Mucosa of descending colon (tissue), 3 donors: ENCODE measurements at regions not wholly inside any gene's neighbourhood (a gene's known extent, or its start where the extent isn't known, plus 50 kb on each side); places are given as distances from the start of the nearest gene placed in this dataset.

Source experiments
- ATAC-seq: fragments of 200-7000 bp; cut with Tn5 transposase; one replicate; pipeline ENCODE4 v1.9.1; 2020; ENCODE audit warnings: mild to moderate bottlenecking, moderate library complexity
- DNase-seq, 3 donors: peaks; one replicate each; pipeline ENCODE4 v3.0.0-alpha.2; 2020
- H3K36me3 ChIP-seq: fragments of 200-600 bp; one replicate; pipeline ENCODE4 v1.8.0; 2021; ENCODE audit warnings: low read depth, mild to moderate bottlenecking
- H3K4me1 ChIP-seq: fragments of 200-600 bp; one replicate; pipeline ENCODE4 v1.8.0; 2021; ENCODE audit warnings: low read depth, mild to moderate bottlenecking
- H3K4me3 ChIP-seq: fragments of 200-600 bp; one replicate; pipeline ENCODE4 v1.8.0; 2021; ENCODE audit warnings: mild to moderate bottlenecking
- H3K9me3 ChIP-seq: fragments of 200-600 bp; one replicate; pipeline ENCODE4 v1.8.0; 2021; ENCODE audit warnings: mild to moderate bottlenecking
- CTCF ChIP-seq: fragments of 200-600 bp; IDR thresholded peaks from one replicate; pipeline ENCODE4 v1.8.0; 2022; ENCODE audit warnings: antibody characterized with exemption, mild to moderate bottlenecking
- intact Hi-C, 2 donors: fragments of 100-400 bp; cut with DNase I in 1 of 2; cut with micrococcal nuclease in 1 of 2; formaldehyde crosslinking; loops; one replicate each; pipeline versions ENCODE4 v1.11.0 to v1.11.1; 2022; cut with DNase I, micrococcal nuclease
- donor health status: DM: no; HTN: no; CAD: no; lungs with moderate emphysema.
- donor health status: DM: no; HTN: no; CAD: no.
- donor health status: DM: no; HTN: yes; CAD: no.

GRCh38 chr1:234735916-234736315, 125.9 kb upstream of the IRF2BP2 start:
- no peak for ATAC-seq
- Histone ChIP-seq H3K36me3 (no peaks in the 10 kb centered on the region), H3K9me3 (no peaks in the 10 kb centered on the region), H3K4me3 (no peak overlapping the region), H3K4me1 (no peaks in the 10 kb centered on the region)
- DNase-seq = no peak
- intact Hi-C loops = no loop called here
- TF ChIP-seq CTCF = no peak

GRCh38 chr1:234735476-234735875, 125.5 kb upstream of the IRF2BP2 start:
- H3K9me3 ChIP-seq = no peaks in the 10 kb centered on the region
- intact Hi-C loops = no loop called here
- no peaks in the 10 kb centered on the region for H3K36me3 ChIP-seq
- DNase-seq (no peak), ATAC-seq (no peak)
- no peak for TF ChIP-seq CTCF
- H3K4me1 ChIP-seq = no peaks in the 10 kb centered on the region
- H3K4me3 ChIP-seq = no peak overlapping the region

- no peak overlapping the region for H3K4me3 ChIP-seq
- no peaks in the 10 kb centered on the region for H3K36me3 ChIP-seq
- no peaks in the 10 kb centered on the region for H3K9me3 ChIP-seq
- no peaks in the 10 kb centered on the region for H3K4me1 ChIP-seq
- no peak for ATAC-seq
- intact Hi-C loops = no loop called here
- no peak for DNase-seq
- no peak for TF ChIP-seq CTCF
Measured at GRCh38 chr1:234734869-234735268, 124.9 kb upstream of the IRF2BP2 start.

GRCh38 chr1:234734412-234734835, 124.4 kb upstream of the IRF2BP2 start:
- H3K4me1 ChIP-seq = no peaks in the 10 kb centered on the region
- no peaks in the 10 kb centered on the region for H3K36me3 ChIP-seq
- ATAC-seq (no peak), DNase-seq (no peak)
- no peak overlapping the region for H3K4me3 ChIP-seq
- intact Hi-C loops = no loop called here
- no peaks in the 10 kb centered on the region for H3K9me3 ChIP-seq
- TF ChIP-seq CTCF = no peak

- intact Hi-C loops = no loop called here
- H3K4me1 ChIP-seq = no peaks in the 10 kb centered on the region
- no peak overlapping the region for H3K4me3 ChIP-seq
- no peaks in the 10 kb centered on the region for H3K9me3 ChIP-seq
- no peak for TF ChIP-seq CTCF
- ATAC-seq (no peak), DNase-seq (no peak)
- H3K36me3 ChIP-seq = no peaks in the 10 kb centered on the region
Measured at GRCh38 chr1:234733427-234733826, 123.4 kb upstream of the IRF2BP2 start.

GRCh38 chr1:234732671-234733390, 122.9 kb upstream of the IRF2BP2 start:
- intact Hi-C loops = no loop called here
- no peak for TF ChIP-seq CTCF
- ATAC-seq = no peak

More at GRCh38 chr1:234732671-234733390, 122.9 kb upstream of the IRF2BP2 start:
- Histone ChIP-seq H3K4me3 (no peak overlapping the region), H3K4me1 (no peaks in the 10 kb centered on the region), H3K36me3 (no peaks in the 10 kb centered on the region), H3K9me3 (no peaks in the 10 kb centered on the region)
- no peak for DNase-seq
